CD4-positive, alpha-beta T cell (primary cell): ENCODE measurements at regions not wholly inside any gene's neighbourhood (a gene's known extent, or its start where the extent isn't known, plus 50 kb on each side); places are given as distances from the start of the nearest gene placed in this dataset.

Experiments used
- ATAC-seq: fragments of 200-7000 bp; cut with Tn5 transposase; one replicate; pipeline ENCODE4 v1.10.0; 2022; ENCODE audit warnings: mild to moderate bottlenecking; ENCODE audit not compliant: poor library complexity
- CTCF ChIA-PET: fragments of 350-600 bp; sonication (Branson Sonifier 250); formaldehyde crosslinking; loops from one replicate; lab custom pipeline; 2021; ENCODE audit warnings: antibody characterized with exemption, inconsistent platforms; lab: Charles Lee
- POLR2A ChIA-PET: fragments of 350-600 bp; sonication (Branson Sonifier 250); formaldehyde crosslinking; loops from one replicate; lab custom pipeline; 2021; ENCODE audit warnings: antibody characterized with exemption, inconsistent platforms; lab: Charles Lee
- DNase-seq, 14 experiments: peaks; one replicate each; pipeline ENCODE4 v3.0.0-alpha.2; 2013 to 2020; ENCODE audit warnings: mixed read lengths in 2 of 14
- H3K27ac ChIP-seq, 2 donors: one replicate each; pipeline versions ENCODE4 v1.5.1 to v1.7.0; 2013; ENCODE audit warnings: low read length in 2 of 2, low read depth in 1 of 2, mild to moderate bottlenecking in 1 of 2
- H3K27me3 ChIP-seq, 2 experiments: 1 replicate in 1 of 2; 2 replicates in 1 of 2; pipeline versions ENCODE4 v1.6.1 to v1.7.0; 2013; ENCODE audit warnings: low read length in 2 of 2, control low read depth in 1 of 2, mild to moderate bottlenecking in 1 of 2, moderate library complexity in 1 of 2; ENCODE audit not compliant: insufficient read depth in 2 of 2, control insufficient read depth in 1 of 2
- H3K36me3 ChIP-seq: one replicate; pipeline ENCODE4 v1.6.1; 2013; ENCODE audit warnings: low read length, control low read depth; ENCODE audit not compliant: insufficient read depth
- H3K4me1 ChIP-seq: one replicate; pipeline ENCODE4 v1.6.1; 2013; ENCODE audit warnings: low read length, control low read depth; ENCODE audit not compliant: insufficient read depth
- H3K4me3 ChIP-seq: one replicate; pipeline ENCODE4 v1.5.1; 2013; ENCODE audit warnings: mild to moderate bottlenecking, low read length, moderate library complexity
- H3K9me3 ChIP-seq, 2 experiments: 1 replicate in 1 of 2; 2 replicates in 1 of 2; pipeline versions ENCODE4 v1.6.1 to v1.7.0; 2013; ENCODE audit warnings: low read length in 2 of 2, mild to moderate bottlenecking in 2 of 2, control low read depth in 1 of 2, moderate library complexity in 1 of 2; ENCODE audit not compliant: control insufficient read depth in 1 of 2, insufficient read depth in 1 of 2
- H3K27ac Mint-ChIP-seq: one replicate; pipeline ENCODE4 v1.8.0; 2020; ENCODE audit warnings: mixed read lengths
- H3K27me3 Mint-ChIP-seq: one replicate; pipeline ENCODE4 v1.8.0; 2021; ENCODE audit warnings: mixed read lengths
- H3K36me3 Mint-ChIP-seq: one replicate; pipeline ENCODE4 v1.8.0; 2021; ENCODE audit warnings: low read depth, mixed read lengths
- H3K4me1 Mint-ChIP-seq: one replicate; pipeline ENCODE4 v1.8.0; 2021; ENCODE audit warnings: low read depth, mixed read lengths
- H3K4me3 Mint-ChIP-seq: one replicate; pipeline ENCODE4 v1.8.0; 2020; ENCODE audit warnings: mild to moderate bottlenecking, mixed read lengths
- H3K9me3 Mint-ChIP-seq: one replicate; pipeline ENCODE4 v1.8.0; 2020; ENCODE audit warnings: mixed read lengths
- CTCF ChIP-seq: fragments of 200-600 bp; IDR thresholded peaks from one replicate; pipeline ENCODE4 v1.8.0; 2022; ENCODE audit warnings: antibody characterized with exemption, mild to moderate bottlenecking
- intact Hi-C, 2 experiments: fragments of 100-400 bp; cut with DNase I in 1 of 2; cut with micrococcal nuclease in 1 of 2; formaldehyde crosslinking; loops; one replicate each; pipeline versions ENCODE4 v1.15.1 to v1.9.0; 2023 to 2025; cut with DNase I, micrococcal nuclease

- Mint-ChIP-seq H3K27ac (no peak overlapping the region), H3K4me1 (peaks cover 4% of the 10 kb centered on the region), H3K4me3 (no peak overlapping the region), H3K27me3 (peaks cover 54% of the 10 kb centered on the region), H3K9me3 (peaks cover 3% of the 10 kb centered on the region), H3K36me3 (no peaks in the 10 kb centered on the region)
- CTCF ChIA-PET: no interaction called here
- intact Hi-C loops: no loop called here
- DNase-seq (no peak), ATAC-seq (no peak)
- no peaks in the 10 kb centered on the region for H3K36me3 ChIP-seq
- H3K27ac ChIP-seq: no peak overlapping the region
- POLR2A ChIA-PET: no interaction called here
- TF ChIP-seq CTCF: no peak
- H3K9me3 ChIP-seq: peaks cover 0 to 5% of the 10 kb centered on the region in 2 experiments
- H3K4me3 ChIP-seq: no peak overlapping the region
- no peaks in the 10 kb centered on the region for H3K4me1 ChIP-seq
- H3K27me3 ChIP-seq: peaks cover 18 to 49% of the 10 kb centered on the region in 2 experiments
These were observed 59.5 kb upstream of the PRPS1L1 start for GRCh38 chr7:18087026-18087686.

- Mint-ChIP-seq H3K9me3 (peaks cover 3% of the 10 kb centered on the region), H3K4me1 (peaks cover 4% of the 10 kb centered on the region), H3K36me3 (no peaks in the 10 kb centered on the region), H3K27ac (no peak overlapping the region), H3K4me3 (no peak overlapping the region), H3K27me3 (peaks cover 54% of the 10 kb centered on the region)
- H3K27ac ChIP-seq: no peak overlapping the region
- ChIA-PET POLR2A (no interaction called here), CTCF (no interaction called here)
- no peaks in the 10 kb centered on the region for H3K36me3 ChIP-seq
- no peak for ATAC-seq
- intact Hi-C loops: no loop called here
- H3K4me1 ChIP-seq: no peaks in the 10 kb centered on the region
- no peaks in the 10 kb centered on the region for H3K9me3 ChIP-seq
- no peak for DNase-seq
- no peak for TF ChIP-seq CTCF
- H3K27me3 ChIP-seq: peaks cover 15 to 49% of the 10 kb centered on the region in 2 experiments
- H3K4me3 ChIP-seq: no peak overlapping the region
These were observed 60.0 kb upstream of the PRPS1L1 start for GRCh38 chr7:18087687-18088078.

GRCh38 chr7:18096087-18096486 lies 68.4 kb upstream of the PRPS1L1 start:
- H3K4me1 ChIP-seq: no peaks in the 10 kb centered on the region
- Mint-ChIP-seq H3K4me3 (no peak overlapping the region), H3K27me3 (peaks cover 2% of the 10 kb centered on the region), H3K4me1 (no peaks in the 10 kb centered on the region), H3K9me3 (no peaks in the 10 kb centered on the region), H3K27ac (no peak overlapping the region), H3K36me3 (no peaks in the 10 kb centered on the region)
- no peak overlapping the region for H3K4me3 ChIP-seq
- no peak for TF ChIP-seq CTCF
- CTCF ChIA-PET: no interaction called here
- no peak for DNase-seq
- H3K9me3 ChIP-seq: no peaks in the 10 kb centered on the region
- intact Hi-C loops: no loop called here
- H3K36me3 ChIP-seq: no peaks in the 10 kb centered on the region
- no peaks in the 10 kb centered on the region for H3K27me3 ChIP-seq
- ATAC-seq: no peak
- H3K27ac ChIP-seq: no peak overlapping the region
- POLR2A ChIA-PET: no interaction called here
